HAP-1 (cell line): ENCODE measurements at regions not wholly inside any gene's neighbourhood (a gene's known extent, or its start where the extent isn't known, plus 50 kb on each side); places are given as distances from the start of the nearest gene placed in this dataset.

Experiments used
- DNase-seq, 2 experiments: peaks; one replicate each; pipeline ENCODE4 v3.0.0-alpha.2; 2016 to 2020; ENCODE audit warnings: low spot score in 2 of 2
- H3K27me3 ChIP-seq: fragments of 250-450 bp; sonication (Bioruptor Pico); 2 replicates; pipeline ENCODE4 v1.5.1; 2020; ENCODE audit warnings: low read depth, mild to moderate bottlenecking, moderate library complexity
- H3K36me3 ChIP-seq: fragments of 250-450 bp; sonication (Bioruptor Pico); replicated peaks from 2 replicates; pipeline ENCODE4 v1.5.1; 2020; ENCODE audit warnings: mild to moderate bottlenecking
- H3K4me1 ChIP-seq: fragments of 250-450 bp; sonication (Bioruptor Pico); 2 replicates; pipeline ENCODE4 v1.5.1; 2020; ENCODE audit warnings: mild to moderate bottlenecking
- H3K4me3 ChIP-seq: fragments of 250-450 bp; sonication (Bioruptor Pico); 2 replicates; pipeline ENCODE4 v1.5.1; 2020; ENCODE audit warnings: mild to moderate bottlenecking, moderate library complexity
- H3K9me3 ChIP-seq: fragments of 250-450 bp; sonication (Bioruptor Pico); 2 replicates; pipeline ENCODE4 v1.5.1; 2020; ENCODE audit warnings: mild to moderate bottlenecking, moderate library complexity
- in situ Hi-C: fragments of 300-500 bp; cut with MboI; formaldehyde crosslinking; loops from 3 replicates; pipeline ENCODE4 v1.14.3; 2020; ENCODE audit warnings: low sequenced_read_pairs, inconsistent platforms, mixed read lengths

GRCh38 chr12:82187595-82187994, 170.6 kb downstream of the CCDC59 start:
- in situ Hi-C loops = no loop called here
- H3K4me3 ChIP-seq = no peak overlapping the region
- DNase-seq = no peak
- no peaks in the 10 kb centered on the region for H3K36me3 ChIP-seq
- no peaks in the 10 kb centered on the region for H3K9me3 ChIP-seq
- peaks cover 9% of the 10 kb centered on the region for H3K4me1 ChIP-seq
- no peaks in the 10 kb centered on the region for H3K27me3 ChIP-seq

DNA sequence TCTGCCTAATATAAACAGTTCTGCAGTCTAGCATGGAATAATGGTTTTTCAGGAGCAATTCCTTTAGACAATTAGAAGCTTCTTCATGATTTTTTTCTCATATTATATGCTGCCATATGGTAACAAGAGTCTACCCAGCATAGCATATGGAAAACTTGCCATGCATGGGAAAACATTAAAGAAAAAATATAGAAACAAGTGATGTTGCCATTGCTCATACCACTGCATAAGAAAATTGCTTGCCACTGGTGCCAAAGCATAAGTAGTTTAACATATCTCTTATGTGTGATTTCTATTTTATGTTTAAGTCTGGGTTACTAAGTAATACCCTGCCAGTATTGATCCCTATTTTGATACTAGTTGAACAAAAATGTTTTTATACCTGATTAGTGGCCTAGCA, 171.2 kb downstream of the CCDC59 start:
- in situ Hi-C loops = no loop called here
- Histone ChIP-seq H3K4me1 (peaks cover 14% of the 10 kb centered on the region), H3K27me3 (no peaks in the 10 kb centered on the region)

DNA sequence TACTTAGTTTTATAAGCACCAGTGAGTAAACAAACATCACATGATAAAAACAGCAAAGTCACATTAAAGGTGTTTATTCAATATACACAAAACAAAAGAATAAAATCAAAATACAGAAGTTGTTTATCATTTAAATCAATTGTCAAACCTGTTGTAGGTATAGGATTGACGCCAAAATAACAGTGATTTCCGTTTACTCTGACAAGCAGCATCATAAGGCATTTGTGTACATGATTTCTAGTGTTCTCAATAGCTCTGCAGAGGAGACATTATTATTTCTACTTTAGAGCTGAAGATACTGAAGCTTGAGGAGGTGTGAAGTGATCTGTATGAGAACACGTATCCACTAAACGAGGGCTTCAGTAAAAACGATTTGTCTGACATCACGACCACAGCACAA, 171.9 kb downstream of the CCDC59 start:
- DNase-seq = no peak
- H3K36me3 ChIP-seq = no peaks in the 10 kb centered on the region
- in situ Hi-C loops = no loop called here

More for the DNA sequence above, 171.2 kb downstream of the CCDC59 start:
- no peak overlapping the region for H3K4me3 ChIP-seq
- no peaks in the 10 kb centered on the region for H3K9me3 ChIP-seq
- DNase-seq = no peak
- H3K36me3 ChIP-seq = no peaks in the 10 kb centered on the region

DNA sequence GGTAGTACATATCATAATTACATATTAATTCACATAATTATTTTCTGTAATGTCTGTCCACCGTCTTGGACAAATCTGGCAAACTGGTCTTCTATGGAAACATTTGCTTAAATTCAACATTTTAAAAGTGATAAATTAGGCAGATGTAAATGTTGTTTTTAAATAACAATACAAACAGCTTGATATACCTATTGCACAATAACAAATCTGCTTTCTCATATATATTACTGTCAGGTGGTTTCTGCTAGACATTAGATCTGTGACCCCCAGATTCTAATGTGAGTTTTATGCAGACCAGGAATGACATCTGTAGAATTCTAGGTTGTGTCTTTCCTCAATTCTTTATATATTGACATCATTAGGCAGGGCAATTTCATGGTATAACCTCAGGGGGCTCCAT, 173.3 kb downstream of the CCDC59 start:
- H3K36me3 ChIP-seq = no peaks in the 10 kb centered on the region
- DNase-seq = no peak
- no peaks in the 10 kb centered on the region for H3K9me3 ChIP-seq
- peaks cover 14% of the 10 kb centered on the region for H3K4me1 ChIP-seq
- no peaks in the 10 kb centered on the region for H3K27me3 ChIP-seq
- H3K4me3 ChIP-seq = no peak overlapping the region
- in situ Hi-C loops = no loop called here

More for the DNA sequence above, 171.9 kb downstream of the CCDC59 start:
- Histone ChIP-seq H3K27me3 (no peaks in the 10 kb centered on the region), H3K4me3 (no peak overlapping the region), H3K4me1 (peaks cover 14% of the 10 kb centered on the region), H3K9me3 (no peaks in the 10 kb centered on the region)

DNA sequence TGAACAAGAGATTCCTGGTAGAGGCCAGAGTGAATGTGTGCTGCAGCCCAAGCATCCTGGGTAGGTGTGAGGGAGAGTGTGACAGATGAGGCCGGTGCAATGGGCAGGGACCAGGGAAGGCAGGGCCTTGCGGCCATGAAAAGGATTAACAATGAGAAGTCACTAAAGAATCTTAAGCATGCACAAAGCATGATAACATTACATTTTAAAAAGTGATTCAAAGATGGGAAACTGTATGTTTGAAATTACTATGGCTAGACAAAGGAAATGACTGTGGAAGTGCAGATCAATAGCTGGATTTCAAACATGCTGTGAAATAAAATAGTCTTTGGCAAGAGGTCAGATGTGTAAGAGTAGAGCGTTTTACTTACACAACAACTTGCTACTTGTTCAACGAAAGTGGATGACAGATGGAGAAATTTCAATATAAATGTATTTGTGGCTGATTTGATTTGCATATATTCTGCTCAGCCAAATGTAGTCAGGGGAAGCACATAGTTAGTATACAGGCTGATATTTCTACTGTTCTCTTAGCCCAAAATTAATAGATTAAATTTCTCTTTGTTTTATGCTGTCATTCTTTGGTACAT, 175.5 kb downstream of the CCDC59 start:
- Histone ChIP-seq H3K4me3 (no peak overlapping the region), H3K9me3 (no peaks in the 10 kb centered on the region), H3K27me3 (no peaks in the 10 kb centered on the region), H3K4me1 (peaks cover 31% of the 10 kb centered on the region), H3K36me3 (no peaks in the 10 kb centered on the region)
- DNase-seq = peak in 1 of 2 experiments; percentile 41
- in situ Hi-C loops = no loop called here

DNA sequence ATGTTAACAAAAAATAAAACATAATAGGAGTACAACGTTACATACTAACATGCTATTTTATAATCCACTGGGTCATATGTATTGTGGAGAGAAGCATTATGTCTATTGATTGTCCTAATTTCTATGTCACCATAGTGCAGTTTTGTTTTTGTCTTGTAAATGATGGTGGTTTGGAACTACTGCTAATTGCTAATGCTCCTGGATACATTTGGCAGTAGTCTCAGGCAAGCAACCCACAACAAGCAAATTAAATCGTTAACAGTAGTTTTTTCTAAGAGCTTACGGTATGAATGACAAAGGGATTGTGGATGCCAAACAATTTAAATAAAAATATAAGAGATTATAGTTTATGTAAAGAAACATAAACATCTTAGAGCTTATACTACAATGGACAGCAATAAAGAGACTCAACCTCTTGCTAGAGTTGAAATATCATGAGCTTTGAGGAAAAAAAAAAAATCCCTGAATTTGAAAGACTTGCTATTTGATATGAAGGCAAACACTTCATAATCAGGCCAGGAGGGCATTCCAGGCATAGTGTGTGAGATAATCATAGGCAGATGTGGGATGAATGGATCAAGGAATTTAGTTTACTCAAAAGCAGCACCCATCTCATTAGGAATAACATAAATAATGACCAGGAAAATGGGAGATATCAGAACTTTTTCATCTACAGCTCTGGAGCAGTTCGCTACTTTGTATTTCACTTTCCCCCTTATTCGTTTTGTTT, 181.3 kb downstream of the CCDC59 start:
- in situ Hi-C loops = no loop called here
- Histone ChIP-seq H3K4me1 (peaks cover 50% of the 10 kb centered on the region), H3K27me3 (no peaks in the 10 kb centered on the region), H3K36me3 (no peaks in the 10 kb centered on the region), H3K9me3 (no peaks in the 10 kb centered on the region), H3K4me3 (no peak overlapping the region)
- DNase-seq = peak; percentile 73 to 100

- DNase-seq = peak; percentile 57 to 70
- Histone ChIP-seq H3K4me1 (peaks cover 50% of the 10 kb centered on the region), H3K4me3 (no peak overlapping the region), H3K27me3 (no peaks in the 10 kb centered on the region), H3K9me3 (no peaks in the 10 kb centered on the region), H3K36me3 (no peaks in the 10 kb centered on the region)
- in situ Hi-C loops = no loop called here
Measured at GRCh38 chr12:82176026-82176425, 182.2 kb downstream of the CCDC59 start.

GRCh38 chr12:82174936-82175335, 183.3 kb downstream of the CCDC59 start:
- no peaks in the 10 kb centered on the region for H3K36me3 ChIP-seq
- DNase-seq = peak; percentile 79 to 80
- H3K27me3 ChIP-seq = no peaks in the 10 kb centered on the region
- H3K4me3 ChIP-seq = no peak overlapping the region
- peaks cover 50% of the 10 kb centered on the region for H3K4me1 ChIP-seq
- H3K9me3 ChIP-seq = no peaks in the 10 kb centered on the region
- in situ Hi-C loops = no loop called here

DNA sequence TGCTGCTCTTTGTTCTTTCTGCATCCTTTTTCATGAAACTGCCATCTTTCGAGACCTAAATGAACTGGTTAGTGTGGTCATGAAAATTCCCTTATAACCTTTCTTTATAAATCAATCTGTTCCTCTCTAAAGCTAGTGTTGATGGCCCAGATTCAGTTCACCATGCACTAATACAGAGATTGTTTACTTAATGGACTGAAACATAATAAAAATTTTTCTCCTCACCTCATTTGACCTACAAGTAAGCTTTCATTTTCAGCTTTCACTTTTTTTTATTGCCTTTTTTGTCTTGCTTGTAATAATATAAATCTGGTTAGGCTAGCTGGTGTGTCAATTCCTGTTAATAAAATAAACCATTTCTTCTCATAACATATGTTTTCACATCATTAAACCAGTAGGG, 183.8 kb downstream of the CCDC59 start:
- Histone ChIP-seq H3K9me3 (no peaks in the 10 kb centered on the region), H3K4me1 (peaks cover 50% of the 10 kb centered on the region), H3K27me3 (no peaks in the 10 kb centered on the region), H3K36me3 (no peaks in the 10 kb centered on the region), H3K4me3 (no peak overlapping the region)
- peak in 1 of 2 experiments; percentile 50 for DNase-seq
- in situ Hi-C loops = no loop called here

GRCh38 chr12:82149045-82149444, 209.1 kb downstream of the CCDC59 start:
- in situ Hi-C loops = no loop called here
- no peak for DNase-seq
- Histone ChIP-seq H3K4me1 (peaks cover 54% of the 10 kb centered on the region), H3K27me3 (no peaks in the 10 kb centered on the region), H3K36me3 (peaks cover 11% of the 10 kb centered on the region; the same call in 1 of the 2 replicates), H3K9me3 (no peaks in the 10 kb centered on the region; the same call in none of the 2 replicates), H3K4me3 (no peak overlapping the region)

DNA sequence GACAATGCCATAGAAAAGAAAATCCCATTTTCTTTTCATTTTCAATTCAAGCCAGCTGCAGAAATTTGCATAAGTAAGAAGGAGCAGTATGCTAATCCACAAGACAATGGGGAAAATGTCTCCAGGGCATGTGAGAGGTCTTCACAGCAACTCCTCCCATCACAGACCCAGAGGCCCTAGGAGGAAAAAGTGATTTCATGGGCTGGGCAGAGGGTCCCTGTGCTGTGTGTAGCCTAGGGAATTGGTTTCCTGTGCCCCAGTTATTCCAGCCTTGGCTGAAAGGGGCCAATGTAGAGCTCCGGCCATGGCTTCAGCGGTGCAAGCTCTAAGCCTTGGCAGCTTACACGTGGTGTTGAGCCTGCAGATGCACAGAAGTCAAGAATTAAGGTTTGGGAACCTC, 211.4 kb downstream of the CCDC59 start:
- Histone ChIP-seq H3K9me3 (no peaks in the 10 kb centered on the region; the same call in none of the 2 replicates), H3K4me3 (no peak overlapping the region), H3K36me3 (peaks cover 11% of the 10 kb centered on the region; the same call in 1 of the 2 replicates), H3K4me1 (peaks cover 54% of the 10 kb centered on the region), H3K27me3 (no peaks in the 10 kb centered on the region)
- peak; percentile 93 for DNase-seq
- in situ Hi-C loops = no loop called here

DNA sequence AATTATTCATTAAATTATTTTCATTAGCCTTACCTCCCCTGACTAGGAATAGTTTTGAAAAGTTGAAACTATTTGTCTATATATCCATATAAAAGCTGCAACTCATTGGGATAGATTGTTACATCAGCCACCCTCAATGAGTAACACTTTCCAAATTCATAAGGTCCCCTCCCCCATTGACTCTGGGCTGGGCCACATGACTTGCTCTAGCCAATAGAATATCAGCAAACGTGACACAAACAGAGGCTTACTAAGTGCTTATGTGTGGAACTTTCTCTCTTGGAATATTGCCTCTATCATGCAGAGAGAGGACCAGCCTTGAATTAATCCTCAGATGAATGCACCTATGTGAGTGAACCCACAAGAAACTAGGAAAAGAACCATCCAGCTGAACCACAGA, 213.7 kb downstream of the CCDC59 start:
- H3K4me1 ChIP-seq = peaks cover 38% of the 10 kb centered on the region
- H3K36me3 ChIP-seq = peaks cover 11% of the 10 kb centered on the region; the same call in 1 of the 2 replicates
- no peak for DNase-seq
- in situ Hi-C loops = no loop called here
- H3K27me3 ChIP-seq = no peaks in the 10 kb centered on the region
- H3K9me3 ChIP-seq = no peaks in the 10 kb centered on the region; the same call in none of the 2 replicates
- no peak overlapping the region for H3K4me3 ChIP-seq

DNA sequence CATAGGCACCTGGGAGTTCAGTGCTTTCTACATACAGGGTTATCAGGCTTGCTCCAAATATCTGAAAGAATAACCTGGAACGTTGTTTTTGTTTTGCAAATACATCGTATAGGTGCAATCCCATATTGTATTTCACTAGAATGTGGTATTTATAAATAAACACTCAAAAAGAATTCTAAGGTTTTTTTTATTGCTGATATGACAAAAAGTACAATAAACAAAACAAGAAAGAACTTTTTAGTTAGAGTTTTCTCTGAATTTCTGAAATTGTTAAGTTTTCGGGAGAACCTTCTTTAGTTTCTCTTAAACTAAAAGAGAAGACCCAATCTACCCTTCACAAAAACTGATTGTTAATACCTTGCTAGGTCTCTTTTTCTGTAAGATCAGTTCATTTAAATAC, 225.8 kb downstream of the CCDC59 start:
- in situ Hi-C loops = no loop called here
- DNase-seq = no peak
- H3K36me3 ChIP-seq = no peaks in the 10 kb centered on the region
- no peak overlapping the region for H3K4me3 ChIP-seq
- peaks cover 10% of the 10 kb centered on the region; the same call in 1 of the 2 replicates for H3K4me1 ChIP-seq
- H3K27me3 ChIP-seq = no peaks in the 10 kb centered on the region
- no peaks in the 10 kb centered on the region for H3K9me3 ChIP-seq

DNA sequence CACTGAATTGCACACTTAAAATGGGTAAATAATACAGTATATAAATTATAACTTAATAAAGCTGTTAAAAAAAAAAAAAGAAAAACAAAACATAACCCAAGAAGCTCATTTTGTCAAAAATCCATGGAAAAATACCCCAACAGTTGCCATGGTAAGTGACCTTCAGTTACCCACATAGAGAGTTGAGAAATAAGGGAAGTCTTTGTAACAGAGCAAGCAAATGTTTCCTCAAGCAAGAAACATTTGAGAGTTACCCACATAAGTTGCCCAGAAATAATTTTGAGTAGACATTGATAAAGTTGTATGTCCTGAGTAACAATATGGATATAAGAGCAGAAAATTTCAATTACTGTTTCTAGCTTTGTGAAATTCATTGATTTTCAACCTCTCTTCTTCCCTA, 227.4 kb downstream of the CCDC59 start:
- DNase-seq = no peak
- in situ Hi-C loops = no loop called here
- Histone ChIP-seq H3K36me3 (no peaks in the 10 kb centered on the region), H3K4me1 (peaks cover 10% of the 10 kb centered on the region; the same call in 1 of the 2 replicates), H3K27me3 (no peaks in the 10 kb centered on the region), H3K9me3 (no peaks in the 10 kb centered on the region), H3K4me3 (no peak overlapping the region)
